ENCODE measurements at regions not wholly inside any gene's neighbourhood (a gene's known extent, or its start where the extent isn't known, plus 50 kb on each side); places are given as distances from the start of the nearest gene placed in this dataset.

GRCh38 chr6:62971976-62972658 lies 239.2 kb upstream of the FKBP1C start (continued):
- TF ChIP-seq GABPA (IDR thresholded peaks at IDR 0.05; ENCODE audit: low read depth) = no peak

GRCh38 chr6:62974452-62974851 lies 236.8 kb upstream of the FKBP1C start:
- H3K79me2 ChIP-seq (ENCODE audit: insufficient read depth) = no peaks in the 10 kb centered on the region
- H3K27ac ChIP-seq (ENCODE audit: low read depth in 2 of 2, low read length in 1 of 2) = no peak overlapping the region
- TF ChIP-seq JUND (IDR thresholded peaks at IDR 0.05) (no peak), GABPA (IDR thresholded peaks at IDR 0.05; ENCODE audit: low read depth) (no peak), NRF1 (IDR thresholded peaks at IDR 0.05; ENCODE audit: low read depth, low read length) (no peak), MXI1 (IDR thresholded peaks at IDR 0.05; ENCODE audit: low read depth, low read length) (no peak)
- no peak overlapping the region for H3K9ac ChIP-seq
- H3K9me3 ChIP-seq = no peaks in the 10 kb centered on the region
- 0% methylated on average over 1 of the region's 1 CpG for WGBS (ENCODE audit: low lambda C conversion rate)
- no peak overlapping the region for H3K4me3 ChIP-seq (ENCODE audit: low read depth in 2 of 2, low read length in 1 of 2)
- H4K20me1 ChIP-seq (ENCODE audit: insufficient read depth) = no peaks in the 10 kb centered on the region
- H3K4me2 ChIP-seq = no peak overlapping the region
- no peaks in the 10 kb centered on the region for H3K27me3 ChIP-seq (ENCODE audit: insufficient read depth)
- H3K36me3 ChIP-seq (replicated peaks in 1 of 2; ENCODE audit: control insufficient read depth in 1 of 2, insufficient read depth in 2 of 2, low read length in 1 of 2) = no peaks in the 10 kb centered on the region
- no peaks in the 10 kb centered on the region for H3K9me2 ChIP-seq
- no peak for DNase-seq
- ChIA-PET CTCF (no interaction called here), POLR2A (no interaction called here)
- H3K4me1 ChIP-seq (ENCODE audit: control insufficient read depth in 1 of 2, insufficient read depth in 2 of 2, low read depth in 1 of 2, low read length in 1 of 2) = no peaks in the 10 kb centered on the region
- no peak overlapping the region; the same call in 1 of the 2 replicates for H2AFZ ChIP-seq (ENCODE audit: low read depth)
- H3F3A ChIP-seq (replicated peaks; ENCODE audit: insufficient read depth) = no peaks in the 10 kb centered on the region

- Histone ChIP-seq H3K4me3 (ENCODE audit: low read depth in 2 of 2, low read length in 1 of 2) (no peak overlapping the region), H3K27ac (ENCODE audit: low read depth in 2 of 2, low read length in 1 of 2) (no peak overlapping the region), H3K9ac (no peak overlapping the region), H3K9me3 (no peaks in the 10 kb centered on the region), H3K9me2 (no peaks in the 10 kb centered on the region), H4K20me1 (ENCODE audit: insufficient read depth) (no peaks in the 10 kb centered on the region), H3K4me2 (no peak overlapping the region), H3K36me3 (replicated peaks in 1 of 2; ENCODE audit: control insufficient read depth in 1 of 2, insufficient read depth in 2 of 2, low read length in 1 of 2) (no peaks in the 10 kb centered on the region), H3K27me3 (ENCODE audit: insufficient read depth) (no peaks in the 10 kb centered on the region), H3F3A (replicated peaks; ENCODE audit: insufficient read depth) (no peaks in the 10 kb centered on the region), H2AFZ (ENCODE audit: low read depth) (no peak overlapping the region), H3K79me2 (ENCODE audit: insufficient read depth) (no peaks in the 10 kb centered on the region), H3K4me1 (ENCODE audit: control insufficient read depth in 1 of 2, insufficient read depth in 2 of 2, low read depth in 1 of 2, low read length in 1 of 2) (no peaks in the 10 kb centered on the region)
- no peak for TF ChIP-seq TCF12 (IDR thresholded peaks at IDR 0.05)
- no peak for TF ChIP-seq FOSL2 (IDR thresholded peaks at IDR 0.05; ENCODE audit: borderline replicate concordance, low read depth)
- no peak for TF ChIP-seq SMC3 (IDR thresholded peaks at IDR 0.05; ENCODE audit: low read depth, low read length)
- TF ChIP-seq FOXM1 (IDR thresholded peaks at IDR 0.05; ENCODE audit: low read depth) = no peak
- TF ChIP-seq MEF2A (IDR thresholded peaks at IDR 0.05; ENCODE audit: borderline replicate concordance, low read depth) = no peak
- TF ChIP-seq FOXJ3 (CRISPR knock-in tag; IDR thresholded peaks at IDR 0.05) = no peak
- TF ChIP-seq CHD2 (IDR thresholded peaks at IDR 0.05; ENCODE audit: low read length, partially characterized antibody) = no peak
- TF ChIP-seq RFX5 (IDR thresholded peaks at IDR 0.05; ENCODE audit: low read length) = no peak
- TF ChIP-seq USF1 (IDR thresholded peaks at IDR 0.05; ENCODE audit: borderline replicate concordance, low read depth) = no peak
- TF ChIP-seq USF2 (IDR thresholded peaks at IDR 0.05; ENCODE audit: borderline replicate concordance, low read depth, low read length) = no peak
- TF ChIP-seq REST (IDR thresholded peaks at IDR 0.05; ENCODE audit: low read depth, low read length) = no peak
- TF ChIP-seq RXRA (IDR thresholded peaks at IDR 0.05; ENCODE audit: borderline replicate concordance, low read depth) = no peak
- TF ChIP-seq RCOR1 (IDR thresholded peaks at IDR 0.05; ENCODE audit: low read length) = no peak
- TF ChIP-seq POLR2AphosphoS5 (IDR thresholded peaks at IDR 0.05; ENCODE audit: low read depth, low read length) = no peak
- CTCF ChIA-PET = no interaction called here
- POLR2A ChIA-PET = no interaction called here
- DNase-seq = no peak
These were observed 234.7 kb upstream of the FKBP1C start for GRCh38 chr6:62976566-62976965.

Measured in SK-N-SH (cell line).